SH-SY5Y (cell line): ENCODE measurements at regions not wholly inside any gene's neighbourhood (a gene's known extent, or its start where the extent isn't known, plus 50 kb on each side); places are given as distances from the start of the nearest gene placed in this dataset.

Source experiments
- GATA2 ChIP-seq: IDR thresholded peaks from 2 replicates; pipeline ENCODE4 v1.6.1; 2011; ENCODE audit warnings: mild to moderate bottlenecking, low read depth, low read length
- GATA3 ChIP-seq: IDR thresholded peaks from 2 replicates; pipeline ENCODE4 v1.6.1; 2011; ENCODE audit warnings: low read depth, mild to moderate bottlenecking, low read length, moderate library complexity

- no peak for TF ChIP-seq GATA3
- no peak for TF ChIP-seq GATA2
Observed at GRCh38 chr10:76700241-76700640, 937.4 kb downstream of the KCNMA1 start.
